NCI-H748 (cell line): ENCODE measurements at regions not wholly inside any gene's neighbourhood (a gene's known extent, or its start where the extent isn't known, plus 50 kb on each side); places are given as distances from the start of the nearest gene placed in this dataset.
"Not testable (repeated sequence)": the region's sequence is repeated elsewhere in the genome, so short reads cannot be mapped to it uniquely, and the experiment has no call there.

Experiments
- DNase-seq: peaks from one replicate; lab custom pipeline; 2025; ENCODE audit not compliant: unreplicated experiment; lab: John Stamatoyannopoulos, UW

- no peak for DNase-seq
These were observed 309.5 kb upstream of the PODXL start for GRCh38 chr7:131865911-131866310.

DNA sequence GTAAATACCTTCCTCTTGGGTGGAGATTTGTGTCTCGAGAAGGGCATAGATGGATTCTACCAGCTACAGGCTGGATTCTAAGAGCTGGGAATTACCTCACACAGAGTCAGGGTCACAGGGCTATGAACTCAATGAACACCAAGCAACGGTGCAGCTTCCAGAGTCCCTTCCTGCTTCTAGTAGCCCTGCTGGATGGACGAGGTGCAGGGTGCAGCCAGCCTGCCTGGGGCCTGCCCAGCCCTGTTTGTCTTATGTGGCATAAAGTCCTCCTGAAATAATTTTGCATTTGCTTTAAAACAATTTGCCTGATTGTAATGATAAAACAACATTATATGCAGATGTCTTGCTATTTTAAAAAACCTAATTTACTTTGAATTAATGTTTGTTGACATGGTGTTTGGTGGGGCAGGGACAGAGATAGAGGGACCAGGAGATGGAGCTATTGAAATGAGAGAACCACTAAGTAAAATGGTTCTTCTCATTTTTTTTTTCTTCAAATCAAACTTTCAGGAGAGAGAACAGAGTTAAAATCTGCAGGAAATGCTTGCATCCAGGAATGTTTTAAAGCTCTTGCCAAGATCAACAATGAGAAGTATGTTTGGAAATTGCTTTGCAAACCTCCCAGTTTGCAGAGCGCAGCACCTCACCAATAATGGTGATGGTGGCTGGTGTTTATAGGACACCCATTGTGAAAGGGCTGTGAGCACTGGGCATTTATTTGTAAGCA is 305.4 kb upstream of the PODXL start:
- DNase-seq = no peak

DNA sequence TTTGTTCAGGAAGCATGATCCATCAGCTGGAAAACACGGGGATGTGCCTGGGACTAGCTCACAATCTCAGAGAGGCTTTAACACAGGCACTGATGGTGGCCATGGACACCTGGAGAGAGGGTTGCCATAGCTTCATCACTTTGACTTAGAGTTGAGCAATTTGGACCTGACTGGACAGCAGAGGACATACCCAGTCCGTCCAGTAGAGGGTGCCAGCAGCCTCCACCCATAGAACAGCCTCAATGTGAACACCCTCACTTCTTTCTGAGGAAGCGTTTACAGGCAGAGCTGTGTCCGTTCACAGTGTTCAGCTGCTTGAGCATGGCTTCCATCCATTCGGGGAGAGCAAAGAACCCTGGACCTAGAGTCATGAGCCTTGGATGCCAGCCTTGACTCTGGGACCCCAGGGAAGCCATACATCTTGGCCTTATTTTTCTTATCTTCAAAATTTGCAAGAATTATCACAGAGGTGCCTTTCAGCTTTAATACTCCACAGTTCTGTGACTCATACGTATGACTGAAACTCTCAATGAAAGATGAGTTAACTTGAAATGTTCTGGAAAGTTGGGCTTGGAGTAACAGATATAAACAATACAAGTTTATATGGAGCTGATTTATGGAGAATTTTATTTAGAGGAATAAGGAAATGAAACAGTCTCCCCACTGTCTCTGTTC is 302.9 kb upstream of the PODXL start:
- peak; percentile 63 for DNase-seq

- DNase-seq = no peak
These were observed 302.2 kb upstream of the PODXL start for GRCh38 chr7:131858611-131859010.

- no peak for DNase-seq
These were observed 293.0 kb upstream of the PODXL start for GRCh38 chr7:131849472-131849871.

DNA sequence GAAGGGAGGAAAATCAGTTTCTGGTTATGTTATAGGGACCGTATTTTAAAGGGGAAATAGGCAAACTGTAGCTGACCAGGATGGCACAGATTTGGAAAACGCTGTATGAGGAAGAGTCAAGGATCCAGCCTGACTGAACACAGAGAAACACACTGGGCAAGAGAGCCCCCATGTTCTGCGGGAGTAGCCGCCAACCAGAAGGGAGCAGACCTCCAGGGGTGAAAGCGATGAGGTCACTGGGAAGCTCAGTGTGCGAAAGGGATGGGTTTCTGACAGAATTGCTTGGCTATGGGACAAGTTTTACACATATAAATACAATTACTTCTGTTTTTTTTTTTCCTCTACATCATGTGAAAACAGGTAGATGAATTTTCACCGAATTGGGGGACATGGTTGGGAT is 291.6 kb upstream of the PODXL start:
- DNase-seq = no peak

DNA sequence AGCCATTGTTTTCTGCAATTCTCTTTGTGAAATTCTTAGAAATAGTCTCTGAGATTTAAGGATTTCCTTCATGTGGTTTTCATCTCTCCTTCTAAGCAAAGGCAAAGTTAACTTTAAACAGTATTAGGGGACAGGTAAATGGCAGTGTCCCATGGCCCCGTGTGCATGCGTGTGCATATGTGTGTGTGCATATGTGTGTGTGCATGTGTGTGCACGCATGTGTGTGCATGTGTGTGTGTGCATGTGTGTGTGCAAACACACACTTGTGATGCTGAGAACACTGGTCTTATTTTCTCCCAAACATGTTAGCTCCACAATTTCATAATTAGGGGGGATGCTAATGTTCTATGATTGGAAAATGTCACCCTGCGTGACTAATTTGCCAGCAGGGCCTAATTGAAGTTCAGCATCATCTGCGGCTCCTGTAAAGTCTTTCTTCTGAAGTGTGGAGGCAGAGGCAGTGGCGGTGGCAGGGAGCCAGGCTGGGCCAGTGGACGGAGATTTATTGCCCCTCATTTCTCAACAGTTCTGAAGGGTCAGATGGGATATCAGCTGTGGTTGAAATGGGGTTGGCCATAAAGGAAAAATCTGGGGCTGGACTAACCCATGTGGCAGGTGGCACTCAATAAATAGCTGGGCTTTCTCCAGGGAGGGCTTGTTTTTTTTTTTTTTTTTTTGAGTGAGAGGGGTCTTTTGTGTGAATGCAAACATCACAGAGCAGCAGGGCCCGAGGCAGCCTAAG is 289.3 kb upstream of the PODXL start:
- DNase-seq = no peak

GRCh38 chr7:131844369-131844768 is 287.9 kb upstream of the PODXL start:
- DNase-seq = no peak

GRCh38 chr7:131843898-131844331 is 287.5 kb upstream of the PODXL start:
- peak; percentile 24 for DNase-seq

DNA sequence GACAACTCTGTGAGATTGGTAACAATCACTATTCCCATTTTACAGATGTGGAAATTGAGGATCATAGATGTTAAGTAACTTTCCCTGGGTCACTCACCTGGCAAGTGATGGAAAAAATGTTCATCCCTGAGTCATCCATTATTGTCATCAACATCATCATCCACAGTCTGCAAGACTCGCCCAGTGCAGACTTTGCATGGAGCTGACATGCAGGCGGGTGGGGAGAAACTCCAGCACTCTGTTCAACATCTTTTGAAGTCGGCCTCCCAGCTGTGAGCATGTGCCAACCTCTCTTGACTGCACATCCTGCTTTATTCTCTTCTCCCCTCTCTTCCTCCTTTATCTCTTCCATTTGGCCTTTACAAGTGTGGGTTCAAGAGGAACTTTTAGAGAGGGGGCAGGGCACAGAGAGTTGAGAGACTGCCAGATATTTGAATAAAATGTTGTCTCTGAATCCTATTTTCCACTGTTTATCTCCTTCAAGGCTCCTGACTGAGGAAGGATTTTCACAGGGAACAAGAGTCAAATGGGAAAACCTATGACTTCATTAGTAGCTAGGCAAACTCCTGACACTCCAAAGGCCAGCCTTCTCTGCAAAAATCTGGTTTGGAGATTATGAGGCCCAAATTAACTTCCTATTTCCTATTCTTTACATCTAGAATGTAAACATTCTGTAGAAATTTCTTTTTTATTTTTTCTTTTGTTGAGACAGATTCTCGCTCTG is 283.7 kb upstream of the PODXL start:
- DNase-seq = no peak

- no peak for DNase-seq
These were observed 280.3 kb upstream of the PODXL start for GRCh38 chr7:131836733-131837132.

- DNase-seq = no peak
These were observed 278.7 kb upstream of the PODXL start for GRCh38 chr7:131835141-131835540.

GRCh38 chr7:131830681-131831080 is 274.3 kb upstream of the PODXL start:
- no peak for DNase-seq

GRCh38 chr7:131829947-131830558 is 273.6 kb upstream of the PODXL start:
- peak; percentile 11 for DNase-seq

DNA sequence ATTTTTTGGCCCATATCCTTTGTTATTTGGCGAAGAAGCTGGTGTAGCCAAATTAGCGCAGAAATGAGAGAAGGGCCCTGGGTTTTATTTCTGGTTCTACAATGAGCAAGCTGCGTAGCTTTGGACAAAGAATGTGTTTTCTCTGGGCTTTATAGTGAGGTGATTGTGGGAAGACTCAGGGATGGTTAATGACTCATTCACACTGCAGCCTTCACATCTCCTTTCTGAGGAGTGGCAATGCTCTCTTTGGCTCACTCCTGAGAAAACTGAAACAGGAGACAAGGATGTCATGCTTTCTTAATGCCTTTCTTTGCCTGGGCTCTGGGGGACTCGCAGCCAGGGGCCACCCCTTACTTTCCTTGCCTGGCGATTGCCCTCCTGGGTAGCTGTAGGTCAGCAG is 271.0 kb upstream of the PODXL start:
- no peak for DNase-seq

- peak; percentile 34 for DNase-seq
These were observed 270.5 kb upstream of the PODXL start for GRCh38 chr7:131826960-131827359.

- DNase-seq = not testable (repeated sequence)
These were observed 267.6 kb upstream of the PODXL start for GRCh38 chr7:131823961-131824440.

DNA sequence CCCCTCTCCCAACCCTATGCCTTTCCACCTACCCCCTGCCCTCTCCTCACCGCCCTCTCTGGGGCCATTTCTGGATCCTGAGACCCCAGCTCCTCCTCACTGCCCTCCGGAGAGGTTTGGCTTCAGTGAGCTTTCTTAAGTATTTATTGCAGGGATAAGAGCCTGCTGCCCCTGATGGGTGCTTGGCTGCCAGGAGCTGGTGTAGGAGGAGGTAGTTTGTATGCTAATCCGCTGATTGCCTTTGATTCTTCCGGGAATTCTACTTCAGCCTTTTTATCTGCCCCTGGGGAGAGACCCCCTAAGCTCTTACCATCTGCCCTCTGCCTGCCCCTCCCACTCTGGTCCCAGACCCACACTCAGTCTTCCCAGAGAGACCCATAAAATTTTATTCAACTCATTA is 263.5 kb upstream of the PODXL start:
- DNase-seq = no peak

DNA sequence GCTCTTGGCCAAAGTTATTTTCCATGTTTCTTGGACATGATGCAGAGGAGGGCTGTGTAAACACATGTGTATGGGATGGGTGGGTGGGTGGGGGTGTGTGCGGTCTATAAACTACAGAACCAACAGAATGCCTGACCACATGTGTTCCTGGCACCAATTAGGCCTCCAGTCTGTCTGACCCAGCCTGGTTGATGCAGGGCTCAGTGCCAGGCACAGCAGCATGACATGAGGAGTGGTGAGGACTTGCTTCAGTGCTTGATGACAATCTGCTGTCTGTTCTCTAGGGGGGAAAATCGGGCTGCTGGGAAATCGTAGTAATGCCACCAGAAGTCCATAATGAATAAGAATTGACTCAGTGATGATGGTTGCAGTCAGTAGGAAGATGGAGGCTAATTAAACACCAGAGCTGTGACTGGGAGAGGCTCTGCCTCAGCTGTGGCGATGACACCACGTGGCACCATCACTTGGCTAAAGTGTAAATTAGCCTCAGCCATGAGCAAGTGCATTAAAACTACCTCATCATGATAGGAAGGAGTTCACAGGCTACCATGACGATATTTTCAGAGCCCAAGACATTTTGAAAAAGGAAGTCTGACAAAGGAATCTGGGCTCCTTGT is 260.1 kb upstream of the PODXL start:
- DNase-seq = no peak

DNA sequence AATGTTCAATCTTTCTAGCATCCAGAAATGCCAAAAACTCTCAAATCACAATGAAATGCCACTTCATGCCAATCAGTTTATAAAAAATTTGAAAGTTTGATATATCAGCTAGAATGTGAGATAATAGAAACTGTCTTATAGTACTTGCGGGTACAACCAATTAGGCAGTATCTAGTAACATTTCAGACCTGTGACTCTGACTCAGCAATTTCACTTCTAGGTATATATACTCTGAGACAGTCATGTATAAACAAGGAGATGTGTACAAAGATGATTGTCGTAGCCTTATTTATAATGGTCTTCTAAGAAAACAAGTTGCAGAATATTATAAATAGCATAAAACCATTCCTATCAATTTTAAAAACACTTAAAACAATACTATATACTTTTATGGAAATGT is 252.3 kb upstream of the PODXL start:
- no peak for DNase-seq
